GM19238 (cell line): ENCODE measurements at regions not wholly inside any gene's neighbourhood (a gene's known extent, or its start where the extent isn't known, plus 50 kb on each side); places are given as distances from the start of the nearest gene placed in this dataset.

Experiments
- DNase-seq: peaks from one replicate; pipeline ENCODE4 v3.0.0; 2011; ENCODE audit warnings: low spot score; ENCODE audit not compliant: insufficient read length

- DNase-seq = no peak
These were observed 488.6 kb downstream of the BCL11A start for GRCh38 chr2:60064687-60065389.

GRCh38 chr2:60058781-60059180, 494.7 kb downstream of the BCL11A start:
- DNase-seq = no peak

DNA sequence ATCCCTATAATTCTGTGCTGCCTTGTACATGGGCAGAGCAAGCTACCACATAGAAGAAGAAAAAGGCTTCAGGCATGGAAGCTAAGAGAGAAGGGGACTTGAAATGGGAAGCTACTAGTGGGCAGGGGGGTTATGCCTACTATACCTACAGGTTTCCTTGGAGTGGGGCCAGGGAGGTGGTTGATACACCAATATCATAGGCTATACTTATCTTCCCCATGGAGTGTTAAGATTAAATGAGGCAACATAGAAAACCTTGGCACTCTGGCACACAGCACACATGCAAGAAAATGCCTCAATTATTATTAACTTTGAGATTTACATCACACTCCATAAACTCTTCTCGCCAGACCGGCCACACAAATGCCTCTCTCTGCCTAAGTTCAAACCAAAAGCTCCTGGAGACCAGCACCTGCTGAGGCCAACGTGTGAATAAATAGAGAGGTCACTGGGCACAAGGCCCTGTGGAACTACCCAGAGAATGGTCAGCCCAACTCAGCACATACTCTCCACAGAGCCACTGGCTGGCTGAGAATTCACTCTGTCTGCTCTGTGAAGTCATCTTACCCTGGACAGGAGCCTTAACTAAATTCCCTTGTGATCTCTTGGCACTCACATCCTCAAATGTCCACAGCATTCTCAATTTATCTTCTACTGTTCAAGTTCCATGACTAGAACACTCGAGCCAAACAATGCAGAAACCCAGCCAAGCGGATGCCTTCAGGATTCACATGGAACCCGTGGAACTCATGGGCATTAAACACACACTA, 498.7 kb downstream of the BCL11A start:
- no peak for DNase-seq

DNA sequence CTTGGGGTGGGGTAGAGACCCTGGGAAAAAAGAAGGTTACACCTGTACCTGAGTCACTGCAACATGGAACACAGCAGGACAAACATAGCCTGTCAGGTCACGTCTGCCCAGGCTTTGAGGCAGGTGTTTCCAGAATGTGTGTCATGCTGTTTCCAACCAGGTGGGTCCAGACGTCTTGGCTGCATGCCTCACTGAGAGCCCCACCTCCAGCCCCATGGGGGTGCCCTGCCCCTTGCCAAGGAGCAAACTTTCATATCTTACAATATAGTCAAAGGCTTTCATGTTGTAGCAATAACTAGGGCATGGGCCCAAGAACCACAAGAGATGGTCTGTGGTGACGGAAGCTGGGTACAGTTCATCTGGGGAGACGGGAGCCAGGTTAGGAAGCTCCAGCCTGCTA, 499.7 kb downstream of the BCL11A start:
- no peak for DNase-seq

DNA sequence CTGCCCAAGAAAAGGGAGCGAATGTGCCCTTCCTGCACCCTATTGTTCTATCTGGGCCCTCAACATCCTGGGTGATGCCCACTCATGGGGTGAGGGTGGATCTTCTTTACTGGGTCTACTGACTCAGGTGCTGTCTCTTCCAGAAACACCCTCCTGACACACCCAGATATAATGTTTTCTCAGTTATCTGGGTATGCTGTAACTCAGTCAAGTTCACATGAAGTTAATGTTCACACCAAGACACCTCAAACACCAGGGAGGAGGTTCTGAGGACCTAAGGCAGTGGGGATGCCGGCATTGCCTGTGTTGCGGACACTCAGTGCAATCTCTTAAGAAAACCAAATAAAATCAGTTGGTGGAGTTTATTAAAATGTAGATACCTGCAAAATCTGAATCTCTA, 500.9 kb downstream of the BCL11A start:
- DNase-seq = no peak

GRCh38 chr2:60051991-60052390, 501.5 kb downstream of the BCL11A start:
- no peak for DNase-seq

- DNase-seq = no peak
These were observed 505.4 kb downstream of the BCL11A start for GRCh38 chr2:60047944-60048525.

DNA sequence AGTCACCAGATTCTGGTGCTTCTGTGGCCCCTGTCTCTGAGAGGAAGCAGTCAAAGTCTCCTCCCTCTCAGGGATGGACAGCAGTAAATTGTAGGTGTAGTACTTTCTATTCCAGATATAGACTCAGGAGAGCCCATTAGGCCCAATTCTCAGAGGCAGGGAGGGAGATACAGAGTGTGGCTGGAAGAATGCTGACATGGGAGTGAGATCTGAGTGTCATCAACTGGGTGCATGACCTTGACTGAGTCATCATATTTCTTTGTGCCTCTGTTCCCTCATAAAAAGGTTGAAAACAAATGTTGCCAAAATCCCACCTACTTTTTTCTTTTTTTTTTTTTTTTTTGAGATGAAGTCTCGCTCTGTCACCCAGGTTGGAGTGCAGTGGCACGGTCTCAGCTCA, 506.1 kb downstream of the BCL11A start:
- no peak for DNase-seq

- no peak for DNase-seq
These were observed 506.9 kb downstream of the BCL11A start for GRCh38 chr2:60046529-60046928.

DNA sequence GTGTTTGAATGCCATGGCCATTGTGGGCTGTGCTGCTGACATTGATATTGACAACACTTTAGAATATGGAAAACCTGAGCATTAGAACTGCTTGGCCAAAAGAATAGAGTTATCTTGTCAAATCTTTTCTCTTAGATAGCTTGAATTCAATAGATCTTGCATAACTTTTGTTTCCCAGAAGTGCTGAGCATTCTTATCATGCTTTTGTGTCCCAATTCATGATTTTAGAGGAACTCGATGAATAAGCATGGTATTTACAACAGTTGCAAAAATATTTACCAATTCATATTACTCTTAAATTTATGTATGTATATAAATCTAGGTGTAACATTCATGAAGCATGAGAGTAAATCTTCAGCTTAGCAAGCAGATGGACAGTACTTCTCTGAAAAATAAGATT, 508.0 kb downstream of the BCL11A start:
- DNase-seq = no peak

- DNase-seq = no peak
These were observed 509.0 kb downstream of the BCL11A start for GRCh38 chr2:60044484-60044883.

DNA sequence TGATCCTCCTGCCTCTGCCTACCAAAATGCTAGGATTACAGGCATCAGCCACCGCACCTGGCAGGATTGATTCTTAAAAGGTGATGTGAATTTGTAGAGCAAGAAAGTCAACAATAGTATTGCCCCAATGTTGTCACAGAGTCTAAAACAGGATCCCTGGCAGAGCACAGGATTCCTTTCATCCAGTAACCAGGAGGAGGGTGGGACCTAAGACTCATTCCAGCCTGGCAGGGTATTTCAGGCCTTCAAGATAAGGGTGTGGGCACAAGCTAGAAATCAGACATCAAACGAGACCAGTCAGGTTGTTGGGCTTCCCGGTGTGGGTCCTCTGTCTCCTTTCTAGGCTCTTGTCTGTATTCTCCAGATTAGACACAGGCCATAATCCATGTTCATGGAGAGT, 511.4 kb downstream of the BCL11A start:
- no peak for DNase-seq

- no peak for DNase-seq
These were observed 520.1 kb downstream of the BCL11A start for GRCh38 chr2:60033325-60033724.

DNA sequence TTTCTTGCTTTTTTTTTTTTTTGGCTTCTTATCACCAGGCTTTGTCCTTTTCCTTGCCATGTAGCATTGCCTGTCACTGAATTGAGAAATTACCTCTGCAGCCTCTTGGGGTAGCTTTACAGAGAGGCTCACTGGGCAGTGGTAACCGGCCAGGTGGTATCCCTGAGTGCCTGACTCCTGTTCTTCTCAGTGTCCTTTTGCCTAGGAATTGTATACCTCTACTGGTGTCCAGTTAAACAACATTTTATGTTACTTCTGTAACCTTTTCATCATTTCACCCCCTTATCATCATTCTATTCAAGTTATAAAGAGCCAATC, 523.9 kb downstream of the BCL11A start:
- DNase-seq = no peak

DNA sequence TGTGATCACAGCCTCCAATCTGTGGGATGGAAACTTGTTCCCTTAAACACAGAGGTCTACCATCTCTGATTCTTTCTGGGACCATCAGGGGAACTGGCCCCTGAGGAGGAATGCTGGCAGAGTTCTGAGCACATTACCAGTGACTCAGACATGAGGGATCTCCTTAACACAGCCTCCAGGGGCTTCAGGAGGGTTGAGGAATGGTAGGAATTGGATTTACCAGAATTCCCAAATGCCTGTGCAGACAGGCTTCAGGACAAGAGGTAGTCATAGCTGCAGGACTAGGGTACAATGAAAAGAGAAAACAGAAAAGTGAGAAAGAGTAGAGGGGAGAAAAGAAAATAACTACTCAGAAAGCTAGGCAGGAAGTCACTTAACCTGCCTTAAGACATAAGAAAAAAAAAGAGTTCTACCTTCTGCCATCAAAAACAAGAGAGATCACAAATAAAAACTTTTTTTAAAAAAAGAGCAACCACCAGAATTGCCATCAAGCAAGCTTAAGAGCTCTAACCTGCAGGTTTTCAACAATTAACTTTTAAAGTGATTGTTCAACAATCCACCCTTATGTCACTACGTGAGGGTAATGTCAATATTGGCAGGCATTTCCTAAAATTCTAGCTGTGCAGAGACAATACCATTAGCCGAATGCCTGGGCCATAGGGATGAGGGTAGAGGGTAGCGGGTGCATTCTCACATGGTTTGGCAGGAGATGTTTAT, 524.4 kb downstream of the BCL11A start:
- DNase-seq = no peak

DNA sequence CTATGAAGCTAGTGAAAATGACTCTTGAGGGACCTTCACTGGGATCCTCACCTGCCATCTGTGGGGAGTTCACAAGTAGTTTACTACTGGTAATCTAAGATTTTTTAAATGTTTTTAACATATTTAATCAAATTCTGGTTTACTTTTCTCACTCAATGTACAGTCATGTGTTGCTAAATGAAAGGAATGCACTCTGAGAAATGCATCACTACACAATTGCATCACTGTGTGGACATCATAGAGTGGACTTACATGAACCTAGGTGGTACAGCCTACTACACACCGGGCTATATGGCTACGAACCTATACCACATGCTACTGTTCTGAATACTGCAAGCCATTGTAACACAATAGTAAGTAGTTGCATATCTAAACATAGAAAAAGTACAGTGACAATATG, 528.0 kb downstream of the BCL11A start:
- no peak for DNase-seq

DNA sequence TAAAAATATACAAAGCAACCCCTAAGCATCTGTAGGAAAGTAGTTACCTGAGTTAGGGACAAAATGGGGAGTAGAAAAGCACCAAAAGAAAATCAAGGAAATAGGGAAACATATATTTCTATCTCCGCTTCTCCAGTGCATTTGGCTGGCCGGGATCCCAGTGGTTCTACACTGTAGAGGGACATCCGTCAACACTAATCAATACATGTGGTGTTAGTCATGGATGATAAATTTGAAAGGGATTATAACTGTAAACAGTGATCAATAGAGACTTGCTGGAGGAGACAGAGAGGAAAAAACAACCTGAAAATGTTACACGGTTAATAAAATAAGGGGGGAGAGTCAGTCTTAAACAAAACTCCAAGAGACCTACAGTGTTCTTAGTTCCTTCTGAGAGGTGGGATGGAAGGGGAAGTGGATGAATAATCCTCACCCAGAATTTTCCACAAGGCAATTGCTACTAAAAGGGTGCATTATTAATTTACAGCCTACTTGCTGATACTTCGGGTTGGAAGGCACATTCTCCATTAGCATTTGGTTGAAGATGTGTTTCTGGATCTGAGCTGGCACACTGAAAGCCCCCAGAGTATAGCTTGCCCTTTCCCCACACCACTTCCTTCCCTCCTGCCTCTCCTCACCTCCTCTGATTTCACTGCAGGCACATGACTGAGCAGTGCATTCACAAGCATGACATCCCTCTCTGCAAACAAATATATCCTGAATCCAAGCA, 530.0 kb downstream of the BCL11A start:
- no peak for DNase-seq

- DNase-seq = no peak
These were observed 545.8 kb downstream of the BCL11A start for GRCh38 chr2:60007671-60008070.

GRCh38 chr2:60003076-60003475, 550.4 kb downstream of the BCL11A start:
- DNase-seq = no peak

GRCh38 chr2:60002183-60002867, 551.1 kb downstream of the BCL11A start:
- DNase-seq = no peak

DNA sequence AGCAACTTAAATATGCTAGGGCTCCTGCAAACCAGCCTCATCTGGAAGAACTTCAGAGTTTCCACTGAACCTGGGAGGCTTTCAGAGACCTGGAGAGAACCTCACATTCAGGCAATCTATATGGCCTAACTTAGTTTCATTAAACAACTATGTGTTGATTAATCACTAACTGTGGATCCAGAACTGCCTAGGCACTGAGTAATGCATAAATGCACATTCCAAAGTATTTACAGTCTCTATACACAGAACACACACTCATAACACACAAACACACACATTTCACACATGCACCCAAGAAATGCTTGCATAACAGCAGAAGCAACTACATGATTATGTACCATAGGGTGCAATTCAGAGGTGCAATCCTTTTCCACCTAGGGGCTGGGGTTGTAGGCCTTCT, 552.8 kb downstream of the BCL11A start:
- DNase-seq = no peak
